A549 (cell line): ENCODE measurements at regions not wholly inside any gene's neighbourhood (a gene's known extent, or its start where the extent isn't known, plus 50 kb on each side); places are given as distances from the start of the nearest gene placed in this dataset.
A peak's percentile ranks its signal among the peaks of the same experiment; 100 is the strongest.

Source experiments
- ATAC-seq, 2 experiments: fragments of 200-7000 bp in 1 of 2; fragments of >200 bp in 1 of 2; cut with Nextera tagmentation in 1 of 2; cut with Tn5 transposase in 1 of 2; 3 replicates each; pipeline versions ENCODE4 v1.8.0 to v1.9.1; 2018 to 2020; ENCODE audit warnings: mild to moderate bottlenecking in 1 of 2, moderate library complexity in 1 of 2
- CTCF ChIA-PET: fragments of 300-600 bp; sonication (Branson Sonifier 250); formaldehyde crosslinking; extraction: SDS; loops from one replicate; lab custom pipeline; 2021; ENCODE audit warnings: antibody characterized with exemption, inconsistent platforms; lab: Yijun Ruan, JAX
- POLR2A ChIA-PET: fragments of 350-600 bp; formaldehyde crosslinking; extraction: SDS; loops from one replicate; lab custom pipeline; 2021; ENCODE audit warnings: antibody characterized with exemption, inconsistent platforms; lab: Yijun Ruan, JAX
- DNase-seq, 2 experiments: peaks; one replicate each; pipeline versions ENCODE4 v3.0.0 to v3.0.0-alpha.2; 2011 to 2016; ENCODE audit warnings: low read depth in 1 of 2, low spot score in 1 of 2
- FAIRE-seq: peaks from 2 replicates; lab custom pipeline; 2011; peaks lifted over from hg19 to GRCh38; lab: Jason Lieb, UNC
- H3K27ac ChIP-seq, 2 experiments: fragments of >200 bp; sonication (Bioruptor Twin); formaldehyde crosslinking; 3 replicates each; pipeline ENCODE4 v1.5.1; 2016 to 2017
- H3K4me1 ChIP-seq: fragments of >200 bp; sonication (Bioruptor Twin); formaldehyde crosslinking; 3 replicates; pipeline ENCODE4 v1.6.1; 2016
- H3K4me2 ChIP-seq: fragments of >200 bp; sonication (Bioruptor Twin); formaldehyde crosslinking; 3 replicates; pipeline ENCODE4 v1.6.1; 2016
- H3K4me3 ChIP-seq: fragments of >200 bp; sonication (Bioruptor Twin); formaldehyde crosslinking; 3 replicates; pipeline ENCODE4 v1.5.1; 2016
- H3K9me3 ChIP-seq: fragments of >200 bp; sonication (Bioruptor Twin); formaldehyde crosslinking; 3 replicates; pipeline ENCODE4 v1.6.1; 2016
- CBX2 ChIP-seq: fragments of 200-600 bp; sonication (generic); IDR thresholded peaks from 2 replicates; pipeline ENCODE4 v1.6.1; 2016; ENCODE audit warnings: low read depth, mild to moderate bottlenecking, borderline replicate concordance
- CHD4 ChIP-seq: fragments of 200-600 bp; sonication (generic); IDR thresholded peaks from 2 replicates; pipeline ENCODE4 v1.6.1; 2016; ENCODE audit warnings: antibody characterized with exemption, mild to moderate bottlenecking, borderline replicate concordance
- CTCF ChIP-seq: fragments of >200 bp; sonication (Bioruptor Twin); formaldehyde crosslinking; IDR thresholded peaks from 3 replicates; pipeline ENCODE4 v1.5.1; 2016
- EHMT2 ChIP-seq: fragments of 200-600 bp; sonication (generic); IDR thresholded peaks from 2 replicates; pipeline ENCODE4 v1.6.1; 2016; ENCODE audit warnings: antibody characterized with exemption, low read depth, mild to moderate bottlenecking, moderate library complexity
- FOSB ChIP-seq: fragments of 250-450 bp; sonication (Bioruptor Pico); IDR thresholded peaks from 2 replicates; pipeline ENCODE4 v1.5.0; 2020; ENCODE audit warnings: mild to moderate bottlenecking, moderate library complexity
- GATA3 ChIP-seq: IDR thresholded peaks from 2 replicates; pipeline ENCODE4 v1.6.1; 2012; ENCODE audit warnings: borderline replicate concordance
- HDAC2 ChIP-seq: fragments of 200-600 bp; sonication (generic); IDR thresholded peaks from 2 replicates; pipeline ENCODE4 v1.6.1; 2016
- HMGXB4 ChIP-seq: fragments of 250-450 bp; sonication (Bioruptor Pico); IDR thresholded peaks from 2 replicates; pipeline ENCODE4 v1.5.0; 2021; ENCODE audit warnings: mild to moderate bottlenecking, moderate library complexity, borderline replicate concordance
- HOXA7 ChIP-seq: fragments of 250-450 bp; sonication (Bioruptor Pico); IDR thresholded peaks from 2 replicates; pipeline ENCODE4 v1.5.0; 2020; ENCODE audit warnings: mild to moderate bottlenecking, moderate library complexity
- HOXB13 ChIP-seq: fragments of 250-450 bp; sonication (Bioruptor Pico); IDR thresholded peaks from 2 replicates; pipeline ENCODE4 v1.5.0; 2020; ENCODE audit warnings: low read depth, mild to moderate bottlenecking, moderate library complexity
- JUN ChIP-seq, 2 experiments: fragments of >200 bp; sonication (Bioruptor Twin); formaldehyde crosslinking; IDR thresholded peaks; 2 replicates in 1 of 2; 3 replicates in 1 of 2; pipeline ENCODE4 v1.6.1; 2016 to 2017
- MAZ ChIP-seq: fragments of 150-350 bp; IDR thresholded peaks from 2 replicates; pipeline ENCODE4 v1.6.1; 2014; ENCODE audit warnings: antibody characterized with exemption, low read depth, low read length, borderline replicate concordance
- NFE2L2 ChIP-seq: fragments of 150-350 bp; conservative IDR thresholded peaks from 2 replicates; pipeline ENCODE4 v1.6.1; 2014; ENCODE audit warnings: low read length
- NR3C1 ChIP-seq: fragments of >200 bp; sonication (Bioruptor Twin); formaldehyde crosslinking; IDR thresholded peaks from 3 replicates; pipeline ENCODE4 v1.6.1; 2017
- POLR2A ChIP-seq: IDR thresholded peaks from 2 replicates; pipeline ENCODE4 v1.6.1; 2012; ENCODE audit warnings: mild to moderate bottlenecking, low read length
- RARB ChIP-seq: fragments of 250-450 bp; sonication (Bioruptor Pico); IDR thresholded peaks from 2 replicates; pipeline ENCODE4 v1.8.0; 2021; ENCODE audit warnings: mild to moderate bottlenecking, moderate library complexity
- REST ChIP-seq: fragments of 200-600 bp; sonication (generic); IDR thresholded peaks from 2 replicates; pipeline ENCODE4 v1.6.1; 2016; ENCODE audit warnings: antibody characterized with exemption, mild to moderate bottlenecking, moderate library complexity
- RFX5 ChIP-seq: fragments of 450-650 bp; IDR thresholded peaks from 2 replicates; pipeline ENCODE4 v1.7.1; 2014; ENCODE audit warnings: antibody characterized with exemption, mild to moderate bottlenecking, moderate library complexity
- RNF2 ChIP-seq: fragments of 200-600 bp; sonication (generic); IDR thresholded peaks from 2 replicates; pipeline ENCODE4 v1.6.1; 2016; ENCODE audit warnings: low read depth, mild to moderate bottlenecking, antibody characterized with exemption, moderate library complexity, borderline replicate concordance
- SMC3 ChIP-seq: fragments of >200 bp; sonication (Bioruptor Twin); formaldehyde crosslinking; IDR thresholded peaks from 3 replicates; pipeline ENCODE4 v1.6.1; 2018; ENCODE audit warnings: inconsistent platforms
- SREBF2 ChIP-seq: fragments of 450-650 bp; IDR thresholded peaks from 2 replicates; pipeline ENCODE4 v1.6.1; 2014; ENCODE audit warnings: mild to moderate bottlenecking, moderate library complexity
- TP53 ChIP-seq: fragments of 250-450 bp; sonication (Bioruptor Pico); IDR thresholded peaks from 2 replicates; pipeline ENCODE4 v1.5.0; 2021; ENCODE audit warnings: mild to moderate bottlenecking, moderate library complexity
- ZFP36 ChIP-seq: fragments of 450-650 bp; IDR thresholded peaks from 2 replicates; pipeline ENCODE4 v1.6.1; 2014; ENCODE audit warnings: borderline replicate concordance; ENCODE audit not compliant: partially characterized antibody
- ZSCAN20 ChIP-seq: fragments of 250-450 bp; sonication (Bioruptor Pico); IDR thresholded peaks from 2 replicates; pipeline ENCODE4 v1.8.0; 2022; ENCODE audit warnings: mild to moderate bottlenecking, moderate library complexity
- WGBS: methylation state at CpG from one replicate; pipeline ENCODE4 v1.1.6; 2017; ENCODE audit errors: missing lambda C conversion rate; 5-methylcytosine and 5-hydroxymethylcytosine counted together
- TF ChIP-seq, protein P1 (sequence below): IDR thresholded peaks from 2 replicates; pipeline ENCODE4 v1.6.1; 2012

- POLR2A ChIA-PET = no interaction called here
- Histone ChIP-seq H3K4me2 (no peak overlapping the region), H3K4me3 (no peak overlapping the region), H3K27ac (no peak overlapping the region), H3K9me3 (no peaks in the 10 kb centered on the region), H3K4me1 (no peaks in the 10 kb centered on the region)
- DNase-seq (no peak), FAIRE-seq (no peak), ATAC-seq (no peak)
- CTCF ChIA-PET = no interaction called here
- TF ChIP-seq HDAC2 (no peak), SMC3 (no peak), ZFP36 (peak; percentile 51), JUN (IDR thresholded peaks at IDR 0.05) (no peak), NFE2L2 (no peak), MAZ (no peak)
- 0% methylated on average over 3 of the region's 3 CpGs for WGBS
Observed at GRCh38 chr11:114938799-114939198, 260.5 kb downstream of the NXPE2 start.

DNA sequence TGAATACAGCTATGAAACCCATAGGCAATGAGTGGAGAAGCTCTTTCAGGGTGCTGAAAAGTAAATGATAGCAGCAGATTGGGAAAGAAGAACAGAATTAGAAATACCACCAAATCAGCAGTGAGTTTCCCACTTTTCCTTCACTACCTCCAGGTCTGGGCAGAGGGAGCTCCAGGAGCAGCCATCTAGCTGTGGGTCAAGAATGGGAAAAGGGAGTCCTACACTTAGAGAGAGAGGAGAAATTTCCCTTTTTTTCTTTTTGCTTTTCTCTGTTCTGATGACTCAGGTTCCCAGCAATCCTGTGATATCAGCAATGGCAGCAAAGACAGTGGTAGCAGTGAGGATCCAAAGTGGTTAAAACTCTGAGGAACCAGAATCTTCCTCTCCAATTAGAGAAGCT is 263.9 kb downstream of the NXPE2 start:
- H3K4me1 ChIP-seq = no peaks in the 10 kb centered on the region
- POLR2A ChIA-PET = no interaction called here
- CTCF ChIA-PET = no interaction called here
- H3K4me2 ChIP-seq = no peak overlapping the region
- H3K4me3 ChIP-seq = no peak overlapping the region
- no peak for FAIRE-seq
- ATAC-seq = no peak
- TF ChIP-seq HDAC2 (no peak), ZSCAN20 (CRISPR knock-in tag) (no peak), CHD4 (no peak), CBX2 (no peak), HOXA7 (CRISPR knock-in tag) (no peak), TP53 (CRISPR knock-in tag) (no peak), REST (no peak), GATA3 (no peak), EHMT2 (no peak), NR3C1 (no peak), HOXB13 (CRISPR knock-in tag) (no peak), RARB (CRISPR knock-in tag) (no peak)
- TF ChIP-seq, protein P1, sequence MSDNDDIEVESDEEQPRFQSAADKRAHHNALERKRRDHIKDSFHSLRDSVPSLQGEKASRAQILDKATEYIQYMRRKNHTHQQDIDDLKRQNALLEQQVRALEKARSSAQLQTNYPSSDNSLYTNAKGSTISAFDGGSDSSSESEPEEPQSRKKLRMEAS = no peak
- H3K9me3 ChIP-seq = no peaks in the 10 kb centered on the region
- DNase-seq = no peak
- H3K27ac ChIP-seq = no peak overlapping the region

DNA sequence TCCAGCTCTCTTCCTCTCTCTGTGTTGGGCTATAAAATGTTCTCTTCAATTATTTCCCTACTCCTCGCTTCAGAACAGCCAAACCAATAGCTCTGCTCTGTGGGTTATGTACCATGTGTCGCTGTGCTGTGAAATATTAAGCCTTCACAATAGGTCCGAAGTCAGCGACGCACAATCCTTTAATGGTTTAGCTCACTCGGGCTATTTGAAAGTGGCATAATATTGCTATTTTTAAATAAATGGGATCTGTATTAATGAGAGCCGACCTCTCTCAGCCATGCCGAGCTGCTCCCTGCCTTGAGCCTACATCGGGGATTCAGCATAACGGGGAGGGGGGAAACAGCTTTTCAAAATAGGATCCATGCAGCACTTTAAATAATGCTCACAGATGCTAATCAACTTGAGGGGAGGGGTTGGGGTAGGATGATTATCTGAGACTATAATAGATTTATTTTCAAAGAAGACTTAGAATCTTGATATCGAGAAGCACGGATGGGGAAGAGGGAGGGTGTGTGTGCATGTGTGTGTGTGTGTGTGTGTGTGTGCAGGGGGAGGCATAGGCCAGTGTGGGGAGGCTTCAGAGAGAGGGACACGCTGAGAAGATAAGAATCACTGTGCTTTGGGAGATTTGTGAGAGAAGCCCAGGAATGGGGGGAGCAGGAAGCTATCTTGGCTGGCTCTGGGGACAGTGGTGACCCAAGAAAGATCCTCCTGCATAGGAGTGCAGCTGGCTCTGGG is 271.5 kb downstream of the NXPE2 start:
- H3K4me1 ChIP-seq = no peaks in the 10 kb centered on the region
- no peaks in the 10 kb centered on the region for H3K9me3 ChIP-seq
- FAIRE-seq (no peak), ATAC-seq (no peak)
- H3K4me3 ChIP-seq = no peak overlapping the region
- WGBS = 43% methylated on average over 12 of the region's 13 CpGs
- H3K4me2 ChIP-seq = no peak overlapping the region
- H3K27ac ChIP-seq = no peak overlapping the region
- CTCF ChIA-PET = no interaction called here
- TF ChIP-seq FOSB (CRISPR knock-in tag) (no peak), CHD4 (no peak), SREBF2 (no peak), ZFP36 (no peak), RNF2 (no peak), POLR2A (no peak), CTCF (no peak), HMGXB4 (CRISPR knock-in tag) (no peak), RFX5 (no peak), NFE2L2 (no peak)
- TF ChIP-seq, all 56 proteins: peak for 0
- no peak for DNase-seq
- POLR2A ChIA-PET = no interaction called here
